GM12878 (cell line): ENCODE measurements at regions not wholly inside any gene's neighbourhood (a gene's known extent, or its start where the extent isn't known, plus 50 kb on each side); places are given as distances from the start of the nearest gene placed in this dataset.

Experiments used
- CHD2 ChIP-seq: IDR thresholded peaks from 2 replicates; pipeline ENCODE4 v1.6.1; 2011; ENCODE audit warnings: low read depth, low read length, improper control_type of control experiment, borderline replicate concordance
- CREB1 ChIP-seq: IDR thresholded peaks from 2 replicates; pipeline ENCODE4 v1.6.1; 2012; ENCODE audit warnings: low read depth, mild to moderate bottlenecking, inconsistent platforms
- EZH2 ChIP-seq: IDR thresholded peaks from 2 replicates; pipeline ENCODE4 v1.6.1; 2012; ENCODE audit warnings: low read depth, mild to moderate bottlenecking, control low read depth, inconsistent platforms, low read length, borderline replicate concordance; ENCODE audit not compliant: control insufficient read depth
- IKZF2 ChIP-seq, 2 experiments: fragments of 450-650 bp; IDR thresholded peaks; 2 replicates each; pipeline ENCODE4 v1.6.1; 2017; ENCODE audit warnings: mild to moderate bottlenecking in 2 of 2, moderate library complexity in 2 of 2
- MTA2 ChIP-seq: fragments of 450-650 bp; IDR thresholded peaks from 2 replicates; pipeline ENCODE4 v1.6.1; 2016; ENCODE audit warnings: low read depth, mild to moderate bottlenecking, moderate library complexity
- NFXL1 ChIP-seq: fragments of 450-650 bp; IDR thresholded peaks from 2 replicates; pipeline ENCODE4 v1.6.1; 2017; ENCODE audit warnings: antibody characterized with exemption, mild to moderate bottlenecking, borderline replicate concordance
- ZBTB40 ChIP-seq: fragments of 450-650 bp; IDR thresholded peaks from 2 replicates; pipeline ENCODE4 v1.6.1; 2016; ENCODE audit warnings: mild to moderate bottlenecking, moderate library complexity, borderline replicate concordance
- TF ChIP-seq, protein P1 (sequence below): IDR thresholded peaks from 2 replicates; pipeline ENCODE4 v1.6.1; 2011; ENCODE audit warnings: borderline replicate concordance, low read depth, mild to moderate bottlenecking, moderate library complexity, mixed read lengths, low read length; ENCODE audit not compliant: insufficient read depth; ENCODE audit errors: extremely low read length

GRCh38 chr2:128491692-128492244 is 173.1 kb upstream of the HS6ST1 start (continued):
- TF ChIP-seq ZBTB40 (no peak), CREB1 (no peak), CHD2 (no peak), NFXL1 (no peak), MTA2 (no peak), IKZF2 (IDR thresholded peaks at IDR 0.05) (no peak), EZH2 (no peak)
- TF ChIP-seq, protein P1, sequence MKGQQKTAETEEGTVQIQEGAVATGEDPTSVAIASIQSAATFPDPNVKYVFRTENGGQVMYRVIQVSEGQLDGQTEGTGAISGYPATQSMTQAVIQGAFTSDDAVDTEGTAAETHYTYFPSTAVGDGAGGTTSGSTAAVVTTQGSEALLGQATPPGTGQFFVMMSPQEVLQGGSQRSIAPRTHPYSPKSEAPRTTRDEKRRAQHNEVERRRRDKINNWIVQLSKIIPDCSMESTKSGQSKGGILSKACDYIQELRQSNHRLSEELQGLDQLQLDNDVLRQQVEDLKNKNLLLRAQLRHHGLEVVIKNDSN = no peak
